KMS-11 (cell line): ENCODE measurements at regions not wholly inside any gene's neighbourhood (a gene's known extent, or its start where the extent isn't known, plus 50 kb on each side); places are given as distances from the start of the nearest gene placed in this dataset.
"Not testable (repeated sequence)": the region's sequence is repeated elsewhere in the genome, so short reads cannot be mapped to it uniquely, and the experiment has no call there.

Experiments used
- H2AFZ ChIP-seq: fragments of 200-600 bp; sonication (generic); 2 replicates; pipeline ENCODE4 v1.6.1; 2016; ENCODE audit warnings: antibody characterized with exemption, mixed run types, low read depth
- H3K27ac ChIP-seq: fragments of 200-600 bp; sonication (generic); 2 replicates; pipeline ENCODE4 v1.6.1; 2016; ENCODE audit warnings: mild to moderate bottlenecking, mixed run types
- H3K27me3 ChIP-seq: fragments of 200-600 bp; sonication (generic); 2 replicates; pipeline ENCODE4 v1.6.1; 2017; ENCODE audit warnings: mild to moderate bottlenecking, low read depth, mixed run types, moderate library complexity; ENCODE audit not compliant: insufficient read depth
- H3K36me3 ChIP-seq: fragments of 200-600 bp; sonication (generic); 2 replicates; pipeline ENCODE4 v1.6.1; 2017; ENCODE audit warnings: mild to moderate bottlenecking, mixed run types; ENCODE audit not compliant: insufficient read depth
- H3K4me1 ChIP-seq: fragments of 200-600 bp; sonication (generic); 2 replicates; pipeline ENCODE4 v1.6.1; 2016; ENCODE audit warnings: mild to moderate bottlenecking, low read depth, mixed run types; ENCODE audit not compliant: poor library complexity, severe bottlenecking
- H3K4me2 ChIP-seq: fragments of 200-600 bp; sonication (generic); 2 replicates; pipeline ENCODE4 v1.7.0; 2016; ENCODE audit warnings: mild to moderate bottlenecking, mixed run types
- H3K4me3 ChIP-seq: fragments of 200-600 bp; sonication (generic); IDR thresholded peaks from 2 replicates; pipeline ENCODE4 v1.6.1; 2017; ENCODE audit warnings: low read depth, low read length, mixed read lengths; ENCODE audit not compliant: insufficient read depth
- H3K79me2 ChIP-seq: fragments of 200-600 bp; sonication (generic); 2 replicates; pipeline ENCODE4 v1.6.1; 2016; ENCODE audit warnings: low read depth, mixed run types; ENCODE audit not compliant: insufficient read depth
- H3K9ac ChIP-seq: fragments of 200-600 bp; sonication (generic); 2 replicates; pipeline ENCODE4 v1.6.1; 2016; ENCODE audit warnings: mild to moderate bottlenecking, mixed run types
- H4K20me1 ChIP-seq: fragments of 200-600 bp; sonication (generic); 2 replicates; pipeline ENCODE4 v1.6.1; 2016; ENCODE audit warnings: mild to moderate bottlenecking, mixed run types; ENCODE audit not compliant: insufficient read depth
- TF ChIP-seq, protein P1 (sequence below): fragments of 200-600 bp; sonication (generic); conservative IDR thresholded peaks from 2 replicates; pipeline ENCODE4 v1.6.1; 2017; ENCODE audit warnings: low read depth, mild to moderate bottlenecking, antibody characterized with exemption, low read length, moderate library complexity, mixed read lengths

DNA sequence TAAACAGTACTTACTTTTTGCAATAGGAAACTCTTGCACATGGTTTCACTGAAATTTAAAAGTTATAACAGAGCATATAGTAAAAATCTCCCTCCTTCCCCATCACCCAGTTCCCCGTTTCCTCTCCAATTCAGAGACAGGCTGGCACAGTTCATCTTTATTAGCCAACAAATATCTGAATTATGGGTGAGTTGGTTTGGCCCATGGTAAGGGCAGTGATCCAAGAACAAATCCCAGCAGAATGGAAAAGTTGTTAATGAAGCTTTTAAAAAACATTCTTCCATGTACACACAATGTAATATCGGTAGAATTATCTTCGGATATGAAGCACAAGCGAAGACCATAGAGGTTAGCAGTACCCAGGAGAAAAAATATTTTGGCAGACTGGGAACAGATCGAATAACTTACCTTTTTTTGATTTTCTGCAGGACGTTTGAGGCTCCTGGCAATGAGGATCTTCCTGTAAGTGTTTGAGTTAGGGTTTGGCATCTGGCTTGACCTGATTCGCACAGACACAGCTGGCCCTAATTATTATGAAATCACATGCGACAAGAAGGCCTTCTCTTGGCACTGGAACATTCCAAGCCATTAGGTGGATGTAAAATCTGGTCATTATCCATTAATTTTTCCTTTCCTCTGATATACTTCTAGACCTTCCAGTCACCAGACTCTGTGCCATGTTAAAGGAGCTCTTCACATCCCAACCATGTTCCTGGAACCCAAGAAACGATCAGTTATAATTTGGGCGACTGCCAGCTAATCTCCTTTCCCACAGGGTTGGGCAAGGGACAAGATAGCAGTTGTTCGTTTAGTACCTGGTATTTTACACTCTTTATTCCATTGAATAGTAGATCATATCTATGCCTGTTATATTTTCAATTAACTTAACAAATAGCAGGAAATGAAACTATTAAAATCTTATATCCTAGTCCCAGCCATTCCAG, 139.4 kb upstream of the TSC22D1 start:
- Histone ChIP-seq H3K4me1 (no peaks in the 10 kb centered on the region), H3K4me3 (no peak overlapping the region), H4K20me1 (no peaks in the 10 kb centered on the region), H3K79me2 (no peaks in the 10 kb centered on the region), H3K36me3 (no peaks in the 10 kb centered on the region), H3K27me3 (no peaks in the 10 kb centered on the region), H3K4me2 (no peak overlapping the region), H2AFZ (no peak overlapping the region), H3K9ac (no peak overlapping the region), H3K27ac (no peak overlapping the region)
- TF ChIP-seq, protein P1, sequence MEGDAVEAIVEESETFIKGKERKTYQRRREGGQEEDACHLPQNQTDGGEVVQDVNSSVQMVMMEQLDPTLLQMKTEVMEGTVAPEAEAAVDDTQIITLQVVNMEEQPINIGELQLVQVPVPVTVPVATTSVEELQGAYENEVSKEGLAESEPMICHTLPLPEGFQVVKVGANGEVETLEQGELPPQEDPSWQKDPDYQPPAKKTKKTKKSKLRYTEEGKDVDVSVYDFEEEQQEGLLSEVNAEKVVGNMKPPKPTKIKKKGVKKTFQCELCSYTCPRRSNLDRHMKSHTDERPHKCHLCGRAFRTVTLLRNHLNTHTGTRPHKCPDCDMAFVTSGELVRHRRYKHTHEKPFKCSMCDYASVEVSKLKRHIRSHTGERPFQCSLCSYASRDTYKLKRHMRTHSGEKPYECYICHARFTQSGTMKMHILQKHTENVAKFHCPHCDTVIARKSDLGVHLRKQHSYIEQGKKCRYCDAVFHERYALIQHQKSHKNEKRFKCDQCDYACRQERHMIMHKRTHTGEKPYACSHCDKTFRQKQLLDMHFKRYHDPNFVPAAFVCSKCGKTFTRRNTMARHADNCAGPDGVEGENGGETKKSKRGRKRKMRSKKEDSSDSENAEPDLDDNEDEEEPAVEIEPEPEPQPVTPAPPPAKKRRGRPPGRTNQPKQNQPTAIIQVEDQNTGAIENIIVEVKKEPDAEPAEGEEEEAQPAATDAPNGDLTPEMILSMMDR: no peak

DNA sequence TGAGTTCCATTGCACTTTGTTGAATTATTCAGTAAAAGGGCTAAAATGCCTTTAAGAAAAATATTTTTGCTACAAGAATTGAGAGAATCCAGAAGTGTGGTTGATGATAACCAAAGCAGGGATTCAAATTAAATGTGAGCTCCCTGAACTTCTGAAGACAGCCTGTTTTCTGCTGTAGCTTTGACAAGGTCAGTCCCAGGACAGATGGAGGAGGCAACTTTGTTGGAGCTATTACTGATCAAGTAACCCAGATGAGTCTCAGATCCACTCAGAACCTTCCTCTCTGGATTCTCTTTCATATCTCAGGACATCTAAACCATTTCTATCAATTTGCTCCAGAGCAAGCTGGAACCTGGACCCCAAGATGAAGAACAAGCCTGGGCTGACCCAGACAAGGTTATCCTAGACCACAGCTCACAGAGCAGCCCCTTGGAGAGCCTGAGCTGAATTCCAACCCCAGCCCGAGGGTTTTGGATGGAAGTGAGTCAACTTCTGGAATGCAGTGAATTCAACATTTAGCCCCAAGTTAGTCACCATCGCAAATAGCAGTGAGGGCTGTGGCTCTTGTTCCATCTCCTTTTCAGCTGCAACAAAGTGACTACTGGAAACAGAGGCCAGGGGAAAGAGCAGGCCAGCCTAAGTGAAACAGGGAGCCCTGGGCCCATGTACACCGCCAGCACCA, 137.8 kb upstream of the TSC22D1 start:
- H2AFZ ChIP-seq: no peak overlapping the region
- no peaks in the 10 kb centered on the region for H3K36me3 ChIP-seq
- H3K4me3 ChIP-seq: no peak overlapping the region
- no peaks in the 10 kb centered on the region for H4K20me1 ChIP-seq
- H3K27ac ChIP-seq: no peak overlapping the region
- no peaks in the 10 kb centered on the region for H3K27me3 ChIP-seq
- TF ChIP-seq, protein P1: no peak
- no peaks in the 10 kb centered on the region for H3K79me2 ChIP-seq
- H3K9ac ChIP-seq: no peak overlapping the region
- H3K4me2 ChIP-seq: no peak overlapping the region
- no peaks in the 10 kb centered on the region for H3K4me1 ChIP-seq

DNA sequence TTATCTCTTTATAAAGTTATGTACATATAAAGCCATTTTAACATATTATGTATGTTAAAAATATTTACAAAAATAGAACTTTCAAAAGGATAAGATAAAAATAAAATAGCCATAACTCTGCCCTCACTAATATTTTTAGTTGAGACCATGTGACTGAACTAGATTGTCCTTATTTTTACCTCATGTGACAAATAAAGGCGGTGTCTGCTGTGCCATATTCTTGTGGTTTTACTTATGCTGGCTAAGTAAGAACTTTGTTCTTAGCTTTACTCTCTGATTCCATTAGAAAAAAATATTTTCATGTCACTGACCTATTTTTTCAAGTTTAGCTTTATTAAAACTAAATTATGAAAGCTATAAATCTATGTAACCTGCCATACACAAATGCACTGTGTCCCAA, 135.6 kb upstream of the TSC22D1 start:
- Histone ChIP-seq H3K4me2 (no peak overlapping the region), H3K36me3 (no peaks in the 10 kb centered on the region), H3K9ac (no peak overlapping the region), H3K79me2 (no peaks in the 10 kb centered on the region), H3K4me1 (no peaks in the 10 kb centered on the region), H3K4me3 (no peak overlapping the region), H2AFZ (no peak overlapping the region), H4K20me1 (no peaks in the 10 kb centered on the region), H3K27me3 (no peaks in the 10 kb centered on the region), H3K27ac (no peak overlapping the region)
- TF ChIP-seq, protein P1: no peak

DNA sequence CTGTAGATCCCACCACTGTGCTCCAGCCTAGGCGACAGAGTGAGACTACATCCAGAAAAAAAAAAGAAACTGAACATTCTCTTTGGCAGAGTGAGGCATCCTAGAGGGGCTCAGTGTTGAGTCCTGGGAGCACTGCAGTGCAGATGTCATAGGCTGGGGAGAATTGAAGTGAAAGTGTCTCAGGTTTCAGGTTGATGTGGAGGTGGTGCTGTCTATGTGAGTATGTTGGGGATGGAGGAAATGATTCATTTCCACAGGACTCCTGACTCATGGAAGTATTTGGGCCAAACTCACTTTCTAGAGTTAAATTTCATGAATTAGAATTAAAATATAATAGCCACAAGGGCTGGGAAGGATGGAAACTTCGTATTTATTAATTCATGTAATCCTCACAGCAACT, 134.4 kb upstream of the TSC22D1 start:
- Histone ChIP-seq H4K20me1 (no peaks in the 10 kb centered on the region), H3K4me2 (no peak overlapping the region), H2AFZ (no peak overlapping the region), H3K27ac (no peak overlapping the region), H3K9ac (no peak overlapping the region), H3K4me1 (no peaks in the 10 kb centered on the region), H3K36me3 (no peaks in the 10 kb centered on the region), H3K27me3 (no peaks in the 10 kb centered on the region), H3K79me2 (no peaks in the 10 kb centered on the region), H3K4me3 (no peak overlapping the region)
- TF ChIP-seq, protein P1: no peak

DNA sequence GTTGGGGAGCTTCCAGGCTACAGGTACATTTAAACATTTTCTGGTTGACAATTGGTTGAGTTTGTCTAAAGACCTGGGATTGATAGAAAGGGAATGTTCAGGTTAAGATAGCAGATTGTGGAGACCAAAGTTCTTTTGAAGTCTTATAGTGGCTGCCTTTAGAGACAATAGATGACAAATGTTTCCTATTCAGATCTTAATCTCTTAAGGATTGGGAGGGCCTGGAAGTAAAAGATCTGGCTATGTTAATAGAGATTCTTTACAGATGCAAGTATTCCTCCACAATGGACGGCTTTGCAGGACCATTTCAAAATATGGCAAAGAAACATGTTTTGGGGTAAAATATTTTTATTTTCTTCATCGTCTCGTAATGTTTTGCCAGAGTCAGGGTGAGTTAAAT, 128.7 kb upstream of the TSC22D1 start:
- not testable (repeated sequence) for H3K9ac ChIP-seq, H3K27me3 ChIP-seq, H3K4me1 ChIP-seq, H3K4me3 ChIP-seq, H3K79me2 ChIP-seq, H3K4me2 ChIP-seq, H3K36me3 ChIP-seq, H3K27ac ChIP-seq, H4K20me1 ChIP-seq, H2AFZ ChIP-seq
